MCF 10A (cell line): ENCODE measurements at regions not wholly inside any gene's neighbourhood (a gene's known extent, or its start where the extent isn't known, plus 50 kb on each side); places are given as distances from the start of the nearest gene placed in this dataset.

Experiments used
- BruUV-seq: library from RNA; stranded (reverse); fragments of 400-500 nt; replicated peaks from 2 replicates; lab custom pipeline; 2021; lab: Mats Ljungman, UMichigan
- CTCF ChIA-PET: fragments of 300-600 bp; sonication (Branson Sonifier 250); formaldehyde crosslinking; extraction: SDS; loops from one replicate; lab custom pipeline; 2021; ENCODE audit warnings: antibody characterized with exemption, inconsistent platforms; lab: Yijun Ruan, JAX
- POLR2A ChIA-PET: fragments of 300-600, 350-650 bp; sonication (Branson Sonifier 250); formaldehyde crosslinking; extraction: SDS; loops from one replicate; lab custom pipeline; 2020; ENCODE audit warnings: antibody characterized with exemption, inconsistent platforms; lab: Yijun Ruan, JAX
- DNase-seq: peaks from one replicate; pipeline ENCODE4 v3.0.0-alpha.2; 2018; ENCODE audit not compliant: unreplicated experiment
- H3K27ac Mint-ChIP-seq: one replicate; pipeline ENCODE4 v1.8.0; 2022; ENCODE audit warnings: mild to moderate bottlenecking, low read depth, mixed read lengths; ENCODE audit not compliant: unreplicated experiment
- H3K27me3 Mint-ChIP-seq: one replicate; pipeline ENCODE4 v1.8.0; 2022; ENCODE audit warnings: mixed read lengths; ENCODE audit not compliant: insufficient read depth, unreplicated experiment
- H3K36me3 Mint-ChIP-seq: one replicate; pipeline ENCODE4 v1.8.0; 2022; ENCODE audit warnings: mild to moderate bottlenecking, moderate library complexity, mixed read lengths; ENCODE audit not compliant: insufficient read depth, unreplicated experiment
- H3K4me1 Mint-ChIP-seq: one replicate; pipeline ENCODE4 v1.8.0; 2022; ENCODE audit warnings: mixed read lengths; ENCODE audit not compliant: insufficient read depth, unreplicated experiment
- H3K4me3 Mint-ChIP-seq: one replicate; pipeline ENCODE4 v1.8.0; 2022; ENCODE audit warnings: mild to moderate bottlenecking, moderate library complexity, mixed read lengths; ENCODE audit not compliant: unreplicated experiment
- H3K9me3 Mint-ChIP-seq: one replicate; pipeline ENCODE4 v1.8.0; 2022; ENCODE audit warnings: mixed read lengths; ENCODE audit not compliant: unreplicated experiment
- CTCF ChIP-seq: fragments of 200-600 bp; IDR thresholded peaks from one replicate; pipeline ENCODE4 v1.8.0; 2022; ENCODE audit warnings: antibody characterized with exemption, mild to moderate bottlenecking; ENCODE audit not compliant: unreplicated experiment
- intact Hi-C: fragments of 100-400 bp; cut with micrococcal nuclease; formaldehyde crosslinking; loops from 2 replicates; pipeline ENCODE4 v1.14.1; 2022

- Mint-ChIP-seq H3K27me3 (no peaks in the 10 kb centered on the region), H3K27ac (no peak overlapping the region), H3K36me3 (peaks cover 89% of the 10 kb centered on the region), H3K9me3 (peaks cover 38% of the 10 kb centered on the region), H3K4me3 (no peak overlapping the region), H3K4me1 (no peaks in the 10 kb centered on the region)
- ChIA-PET CTCF (no interaction called here), POLR2A (no interaction called here)
- intact Hi-C loops: no loop called here
- TF ChIP-seq CTCF: no peak
- no TSS peak for BruUV-seq
- DNase-seq: no peak
Observed at GRCh38 chr15:25051399-25052154, 96.8 kb downstream of the SNRPN start.

- H3K36me3 Mint-ChIP-seq: peaks cover 92% of the 10 kb centered on the region
- no peaks in the 10 kb centered on the region for H3K27me3 Mint-ChIP-seq
- no peak overlapping the region for H3K4me3 Mint-ChIP-seq
- intact Hi-C loops: no loop called here
- no TSS peak for BruUV-seq
- POLR2A ChIA-PET: no interaction called here
- peaks cover 39% of the 10 kb centered on the region for H3K9me3 Mint-ChIP-seq
- TF ChIP-seq CTCF: no peak
- DNase-seq: no peak
- H3K4me1 Mint-ChIP-seq: no peaks in the 10 kb centered on the region
- CTCF ChIA-PET: interaction anchor here (0.6 kb wide), 1 partner anchor 13 kb away, joined by 3 read pairs; no protein-coding TSS in a partner anchor
- H3K27ac Mint-ChIP-seq: no peak overlapping the region
Observed at GRCh38 chr15:25052191-25052999, 97.6 kb downstream of the SNRPN start.

- no peak for TF ChIP-seq CTCF
- no peak overlapping the region for H3K27ac Mint-ChIP-seq
- H3K4me1 Mint-ChIP-seq: no peaks in the 10 kb centered on the region
- H3K36me3 Mint-ChIP-seq: peaks cover 93% of the 10 kb centered on the region
- BruUV-seq: no TSS peak
- H3K9me3 Mint-ChIP-seq: peaks cover 47% of the 10 kb centered on the region
- DNase-seq: no peak
- H3K27me3 Mint-ChIP-seq: no peaks in the 10 kb centered on the region
- ChIA-PET CTCF (interaction anchor here (0.6 kb wide), 1 partner anchor 14 kb away, joined by 3 read pairs; no protein-coding TSS in a partner anchor), POLR2A (interaction anchor here (0.6 kb wide), 1 partner anchor 183 kb away, joined by 3 read pairs; no protein-coding TSS in a partner anchor)
- no peak overlapping the region for H3K4me3 Mint-ChIP-seq
- intact Hi-C loops: no loop called here
Observed at GRCh38 chr15:25053000-25053815, 98.4 kb downstream of the SNRPN start.
